Endothelial cell of umbilical vein (primary cell): ENCODE measurements at regions not wholly inside any gene's neighbourhood (a gene's known extent, or its start where the extent isn't known, plus 50 kb on each side); places are given as distances from the start of the nearest gene placed in this dataset.

Source experiments
- EZH2 ChIP-seq: IDR thresholded peaks from 2 replicates; pipeline ENCODE4 v1.6.1; 2012; ENCODE audit warnings: borderline replicate concordance, low read depth, mild to moderate bottlenecking, moderate library complexity, low read length, inconsistent platforms; ENCODE audit not compliant: severe bottlenecking
- JUN ChIP-seq: IDR thresholded peaks from 2 replicates; pipeline ENCODE4 v1.6.1; 2011; ENCODE audit warnings: borderline replicate concordance, low read depth; ENCODE audit not compliant: insufficient read length, insufficient read depth
- POLR2A ChIP-seq: IDR thresholded peaks from 2 replicates; pipeline ENCODE4 v1.6.1; 2012; ENCODE audit warnings: low read depth, mild to moderate bottlenecking, control low read depth, low read length
- POLR2AphosphoS5 ChIP-seq: IDR thresholded peaks from 2 replicates; pipeline ENCODE4 v1.6.1; 2012; ENCODE audit warnings: low read depth, mild to moderate bottlenecking, control low read depth, low read length, moderate library complexity; ENCODE audit not compliant: insufficient read depth
- TF ChIP-seq, protein P1 (sequence below), 2 donors: IDR thresholded peaks; 1 replicate in 1 of 2; 2 replicates in 1 of 2; pipeline ENCODE4 v1.5.1; 2011; ENCODE audit warnings: low read length in 2 of 2, mild to moderate bottlenecking in 2 of 2, moderate library complexity in 2 of 2, control low read depth in 1 of 2, inconsistent platforms in 1 of 2, low read depth in 1 of 2; ENCODE audit not compliant: insufficient read depth in 1 of 2; ENCODE audit errors: extremely low read depth in 1 of 2

DNA sequence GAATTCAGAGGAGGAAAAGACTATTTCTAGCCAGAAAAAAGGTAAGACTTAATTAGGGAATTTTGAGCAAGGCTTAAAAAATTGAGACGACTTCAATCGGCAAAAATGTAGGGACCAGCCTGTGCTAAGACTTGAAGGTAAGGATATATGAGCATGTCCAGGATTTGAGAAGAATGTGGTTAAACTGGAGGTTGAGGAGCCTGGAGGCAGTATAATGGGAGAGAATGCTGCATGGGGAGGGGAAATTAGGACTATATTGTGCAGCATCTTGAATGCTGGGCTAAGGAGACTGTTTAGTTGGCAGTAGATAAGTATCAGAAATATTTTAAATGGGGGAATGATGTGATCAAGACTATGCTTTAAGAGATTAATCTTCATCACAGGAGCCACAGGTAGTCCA, 53.1 kb upstream of the PCGF5 start:
- TF ChIP-seq, protein P1, sequence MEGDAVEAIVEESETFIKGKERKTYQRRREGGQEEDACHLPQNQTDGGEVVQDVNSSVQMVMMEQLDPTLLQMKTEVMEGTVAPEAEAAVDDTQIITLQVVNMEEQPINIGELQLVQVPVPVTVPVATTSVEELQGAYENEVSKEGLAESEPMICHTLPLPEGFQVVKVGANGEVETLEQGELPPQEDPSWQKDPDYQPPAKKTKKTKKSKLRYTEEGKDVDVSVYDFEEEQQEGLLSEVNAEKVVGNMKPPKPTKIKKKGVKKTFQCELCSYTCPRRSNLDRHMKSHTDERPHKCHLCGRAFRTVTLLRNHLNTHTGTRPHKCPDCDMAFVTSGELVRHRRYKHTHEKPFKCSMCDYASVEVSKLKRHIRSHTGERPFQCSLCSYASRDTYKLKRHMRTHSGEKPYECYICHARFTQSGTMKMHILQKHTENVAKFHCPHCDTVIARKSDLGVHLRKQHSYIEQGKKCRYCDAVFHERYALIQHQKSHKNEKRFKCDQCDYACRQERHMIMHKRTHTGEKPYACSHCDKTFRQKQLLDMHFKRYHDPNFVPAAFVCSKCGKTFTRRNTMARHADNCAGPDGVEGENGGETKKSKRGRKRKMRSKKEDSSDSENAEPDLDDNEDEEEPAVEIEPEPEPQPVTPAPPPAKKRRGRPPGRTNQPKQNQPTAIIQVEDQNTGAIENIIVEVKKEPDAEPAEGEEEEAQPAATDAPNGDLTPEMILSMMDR (IDR thresholded peaks at IDR 0.05; ENCODE audit: extremely low read depth in 1 of 2, insufficient read depth in 1 of 2, low read depth in 1 of 2, low read length in 2 of 2) = no peak
- no peak for TF ChIP-seq EZH2
- no peak for TF ChIP-seq POLR2A
- TF ChIP-seq POLR2AphosphoS5 = no peak
- TF ChIP-seq JUN = no peak
